ENCODE measurements at regions not wholly inside any gene's neighbourhood (a gene's known extent, or its start where the extent isn't known, plus 50 kb on each side); places are given as distances from the start of the nearest gene placed in this dataset.
A peak's percentile ranks its signal among the peaks of the same experiment; 100 is the strongest.
"Not testable (repeated sequence)": the region's sequence is repeated elsewhere in the genome, so short reads cannot be mapped to it uniquely, and the experiment has no call there.

GRCh38 chr5:56659971-56660370 is 155.4 kb upstream of the MAP3K1 start:
- DNase-seq (ENCODE audit: low read depth in 2 of 2), result no peak

GRCh38 chr5:56658972-56659371 is 156.4 kb upstream of the MAP3K1 start:
- no peak for DNase-seq (ENCODE audit: low read depth in 2 of 2)

GRCh38 chr5:56656846-56657726 is 158.3 kb upstream of the MAP3K1 start:
- no peak for DNase-seq (ENCODE audit: low read depth in 2 of 2)

- DNase-seq (ENCODE audit: low read depth in 2 of 2), result no peak
Measured at GRCh38 chr5:56651893-56652292, 163.5 kb upstream of the MAP3K1 start.

GRCh38 chr5:56650386-56650785 is 165.0 kb upstream of the MAP3K1 start:
- no peak for DNase-seq (ENCODE audit: low read depth in 2 of 2)

- DNase-seq (ENCODE audit: low read depth in 2 of 2), result peak; percentile 64 to 66
Measured at GRCh38 chr5:56649569-56649968, 165.8 kb upstream of the MAP3K1 start.

GRCh38 chr5:56648460-56649034 is 166.8 kb upstream of the MAP3K1 start:
- DNase-seq (ENCODE audit: low read depth in 2 of 2), result no peak

- DNase-seq (ENCODE audit: low read depth in 2 of 2), result no peak
Measured at GRCh38 chr5:56647099-56647850, 168.1 kb upstream of the MAP3K1 start.

GRCh38 chr5:56641635-56642260 is 173.6 kb upstream of the MAP3K1 start:
- DNase-seq (ENCODE audit: low read depth in 2 of 2), result no peak

- no peak for DNase-seq (ENCODE audit: low read depth in 2 of 2)
Measured at GRCh38 chr5:56640763-56641406, 174.5 kb upstream of the MAP3K1 start.

GRCh38 chr5:56639476-56639875 is 175.9 kb upstream of the MAP3K1 start:
- no peak for DNase-seq (ENCODE audit: low read depth in 2 of 2)

GRCh38 chr5:56638768-56639238 is 176.5 kb upstream of the MAP3K1 start:
- no peak for DNase-seq (ENCODE audit: low read depth in 2 of 2)

GRCh38 chr5:56638061-56638621 is 177.2 kb upstream of the MAP3K1 start:
- no peak for DNase-seq (ENCODE audit: low read depth in 2 of 2)

GRCh38 chr5:56637321-56637920 is 177.9 kb upstream of the MAP3K1 start:
- DNase-seq (ENCODE audit: low read depth in 2 of 2), result no peak

- no peak for DNase-seq (ENCODE audit: low read depth in 2 of 2)
Measured at GRCh38 chr5:56633950-56634349, 181.4 kb upstream of the MAP3K1 start.

GRCh38 chr5:56632939-56633338 is 182.4 kb upstream of the MAP3K1 start:
- no peak for DNase-seq (ENCODE audit: low read depth in 2 of 2)

GRCh38 chr5:56632199-56632598 is 183.2 kb upstream of the MAP3K1 start:
- no peak for DNase-seq (ENCODE audit: low read depth in 2 of 2)

- DNase-seq (ENCODE audit: low read depth in 2 of 2), result no peak
Measured at GRCh38 chr5:56631719-56632118, 183.6 kb upstream of the MAP3K1 start.

- DNase-seq (ENCODE audit: low read depth in 2 of 2), result not testable (repeated sequence)
Measured at GRCh38 chr5:56628616-56629015, 186.7 kb upstream of the MAP3K1 start.

GRCh38 chr5:56625541-56625940 is 189.8 kb upstream of the MAP3K1 start:
- DNase-seq (ENCODE audit: low read depth in 2 of 2), result peak; percentile 96 to 97

GRCh38 chr5:56624751-56625150 is 190.6 kb upstream of the MAP3K1 start:
- no peak for DNase-seq (ENCODE audit: low read depth in 2 of 2)
